ENCODE measurements at regions not wholly inside any gene's neighbourhood (a gene's known extent, or its start where the extent isn't known, plus 50 kb on each side); places are given as distances from the start of the nearest gene placed in this dataset.

GRCh38 chr15:92231461-92231860 is 162.2 kb upstream of the ST8SIA2 start:
- no peak for TF ChIP-seq CTCF (IDR thresholded peaks at IDR 0.05)
- no peak for TF ChIP-seq EZH2 (IDR thresholded peaks at IDR 0.05)
- TF ChIP-seq EZH2phosphoT487 (IDR thresholded peaks at IDR 0.05): no peak
